ENCODE measurements at regions not wholly inside any gene's neighbourhood (a gene's known extent, or its start where the extent isn't known, plus 50 kb on each side); places are given as distances from the start of the nearest gene placed in this dataset.

GRCh38 chr2:43131890-43132682, 94.3 kb downstream of the ZFP36L2 start:
- DNase-seq (ENCODE audit: extremely low read depth in 1 of 11, low read depth in 9 of 11, low spot score in 4 of 11), result no peak

GRCh38 chr2:43131051-43131889, 95.1 kb downstream of the ZFP36L2 start:
- no peak for DNase-seq (ENCODE audit: extremely low read depth in 1 of 11, low read depth in 9 of 11, low spot score in 4 of 11)

GRCh38 chr2:43130548-43130875, 95.9 kb downstream of the ZFP36L2 start:
- no peak for DNase-seq (ENCODE audit: extremely low read depth in 1 of 11, low read depth in 9 of 11, low spot score in 4 of 11)

- no peak for DNase-seq (ENCODE audit: extremely low read depth in 1 of 11, low read depth in 9 of 11, low spot score in 4 of 11)
These were observed 96.5 kb downstream of the ZFP36L2 start for GRCh38 chr2:43129676-43130547.

- DNase-seq (ENCODE audit: extremely low read depth in 1 of 11, low read depth in 9 of 11, low spot score in 4 of 11), result no peak
These were observed 97.8 kb downstream of the ZFP36L2 start for GRCh38 chr2:43128559-43128955.

- DNase-seq (ENCODE audit: extremely low read depth in 1 of 11, low read depth in 9 of 11, low spot score in 4 of 11), result no peak
These were observed 98.4 kb downstream of the ZFP36L2 start for GRCh38 chr2:43127941-43128558.

- DNase-seq (ENCODE audit: extremely low read depth in 1 of 11, low read depth in 9 of 11, low spot score in 4 of 11), result no peak
These were observed 99.0 kb downstream of the ZFP36L2 start for GRCh38 chr2:43127208-43127940.

- no peak for DNase-seq (ENCODE audit: extremely low read depth in 1 of 11, low read depth in 9 of 11, low spot score in 4 of 11)
These were observed 99.6 kb downstream of the ZFP36L2 start for GRCh38 chr2:43126817-43127207.

GRCh38 chr2:43125090-43125998, 101.1 kb downstream of the ZFP36L2 start:
- no peak for DNase-seq (ENCODE audit: extremely low read depth in 1 of 11, low read depth in 9 of 11, low spot score in 4 of 11)

GRCh38 chr2:43124687-43125057, 101.7 kb downstream of the ZFP36L2 start:
- no peak for DNase-seq (ENCODE audit: extremely low read depth in 1 of 11, low read depth in 9 of 11, low spot score in 4 of 11)

- no peak for DNase-seq (ENCODE audit: extremely low read depth in 1 of 11, low read depth in 9 of 11, low spot score in 4 of 11)
These were observed 102.3 kb downstream of the ZFP36L2 start for GRCh38 chr2:43123981-43124686.

- no peak for DNase-seq (ENCODE audit: extremely low read depth in 1 of 11, low read depth in 9 of 11, low spot score in 4 of 11)
These were observed 102.9 kb downstream of the ZFP36L2 start for GRCh38 chr2:43123486-43123885.

- DNase-seq (ENCODE audit: extremely low read depth in 1 of 11, low read depth in 9 of 11, low spot score in 4 of 11), result no peak
These were observed 103.4 kb downstream of the ZFP36L2 start for GRCh38 chr2:43123028-43123427.

- DNase-seq (ENCODE audit: extremely low read depth in 1 of 11, low read depth in 9 of 11, low spot score in 4 of 11), result no peak
These were observed 104.7 kb downstream of the ZFP36L2 start for GRCh38 chr2:43121580-43122314.

- DNase-seq (ENCODE audit: extremely low read depth in 1 of 11, low read depth in 9 of 11, low spot score in 4 of 11), result no peak
These were observed 107.1 kb downstream of the ZFP36L2 start for GRCh38 chr2:43119303-43119702.

GRCh38 chr2:43117521-43118143, 108.8 kb downstream of the ZFP36L2 start:
- DNase-seq (ENCODE audit: extremely low read depth in 1 of 11, low read depth in 9 of 11, low spot score in 4 of 11), result no peak

All from renal cortex interstitium (tissue), 11 donors.